Lower lobe of right lung (tissue), 2 donors: ENCODE measurements at regions not wholly inside any gene's neighbourhood (a gene's known extent, or its start where the extent isn't known, plus 50 kb on each side); places are given as distances from the start of the nearest gene placed in this dataset.

Experiments used
- ATAC-seq, 2 donors: fragments of 200-7000 bp; cut with Tn5 transposase; one replicate each; pipeline ENCODE4 v1.9.1; 2020 to 2022; ENCODE audit warnings: mild to moderate bottlenecking in 2 of 2, moderate library complexity in 2 of 2
- DNase-seq: peaks from one replicate; pipeline ENCODE4 v3.0.0-alpha.2; 2020
- H3K27ac ChIP-seq: fragments of 200-600 bp; one replicate; pipeline ENCODE4 v1.8.0; 2022
- H3K27me3 ChIP-seq: fragments of 200-600 bp; one replicate; pipeline ENCODE4 v1.8.0; 2022; ENCODE audit warnings: low read depth
- H3K36me3 ChIP-seq: fragments of 200-600 bp; one replicate; pipeline ENCODE4 v1.8.0; 2022; ENCODE audit warnings: mild to moderate bottlenecking
- H3K4me1 ChIP-seq: fragments of 200-600 bp; one replicate; pipeline ENCODE4 v1.8.0; 2022
- H3K4me3 ChIP-seq: fragments of 200-600 bp; one replicate; pipeline ENCODE4 v1.8.0; 2022; ENCODE audit warnings: mild to moderate bottlenecking
- H3K9me3 ChIP-seq: fragments of 200-600 bp; one replicate; pipeline ENCODE4 v1.8.0; 2022
- intact Hi-C: fragments of 100-400 bp; cut with DNase I; formaldehyde crosslinking; loops from one replicate; pipeline ENCODE4 v1.11.0; 2022
- TF ChIP-seq, protein P1 (sequence below): fragments of 200-600 bp; IDR thresholded peaks from one replicate; pipeline ENCODE4 v1.8.0; 2022; ENCODE audit warnings: antibody characterized with exemption, mild to moderate bottlenecking
- donor health status: DM: no; HTN: yes; CAD: no; lungs with severe emphysema.

- intact Hi-C loops = no loop called here
- TF ChIP-seq, protein P1, sequence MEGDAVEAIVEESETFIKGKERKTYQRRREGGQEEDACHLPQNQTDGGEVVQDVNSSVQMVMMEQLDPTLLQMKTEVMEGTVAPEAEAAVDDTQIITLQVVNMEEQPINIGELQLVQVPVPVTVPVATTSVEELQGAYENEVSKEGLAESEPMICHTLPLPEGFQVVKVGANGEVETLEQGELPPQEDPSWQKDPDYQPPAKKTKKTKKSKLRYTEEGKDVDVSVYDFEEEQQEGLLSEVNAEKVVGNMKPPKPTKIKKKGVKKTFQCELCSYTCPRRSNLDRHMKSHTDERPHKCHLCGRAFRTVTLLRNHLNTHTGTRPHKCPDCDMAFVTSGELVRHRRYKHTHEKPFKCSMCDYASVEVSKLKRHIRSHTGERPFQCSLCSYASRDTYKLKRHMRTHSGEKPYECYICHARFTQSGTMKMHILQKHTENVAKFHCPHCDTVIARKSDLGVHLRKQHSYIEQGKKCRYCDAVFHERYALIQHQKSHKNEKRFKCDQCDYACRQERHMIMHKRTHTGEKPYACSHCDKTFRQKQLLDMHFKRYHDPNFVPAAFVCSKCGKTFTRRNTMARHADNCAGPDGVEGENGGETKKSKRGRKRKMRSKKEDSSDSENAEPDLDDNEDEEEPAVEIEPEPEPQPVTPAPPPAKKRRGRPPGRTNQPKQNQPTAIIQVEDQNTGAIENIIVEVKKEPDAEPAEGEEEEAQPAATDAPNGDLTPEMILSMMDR = no peak
- Histone ChIP-seq H3K27me3 (peaks cover 41% of the 10 kb centered on the region), H3K9me3 (no peaks in the 10 kb centered on the region), H3K27ac (no peak overlapping the region), H3K4me3 (no peak overlapping the region), H3K36me3 (no peaks in the 10 kb centered on the region), H3K4me1 (no peaks in the 10 kb centered on the region)
- ATAC-seq (no peak), DNase-seq (no peak)
Measured at GRCh38 chr15:77698481-77698880, 65.8 kb upstream of the LINGO1 start.

DNA sequence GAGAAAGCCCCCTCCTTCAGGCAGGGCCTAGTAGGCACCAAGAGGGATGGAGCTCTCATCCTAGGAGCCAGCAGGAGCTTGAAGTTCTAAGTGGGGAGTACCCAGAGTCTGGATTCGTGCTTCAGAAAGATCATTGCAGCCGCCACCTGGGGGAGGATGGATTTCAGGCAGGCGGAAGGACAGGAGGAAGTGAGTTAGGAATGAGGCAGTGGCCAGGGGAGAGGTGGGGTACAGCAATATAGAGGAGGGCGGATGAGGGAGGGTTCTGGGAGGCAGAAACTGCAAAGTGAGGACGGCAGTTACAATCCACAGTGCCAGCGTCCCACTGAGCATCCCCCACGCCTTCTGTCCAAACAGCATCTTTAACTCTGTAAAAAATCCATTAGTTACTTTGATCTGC lies 65.2 kb upstream of the LINGO1 start:
- TF ChIP-seq, protein P1 = no peak
- intact Hi-C loops = no loop called here
- Histone ChIP-seq H3K4me3 (no peak overlapping the region), H3K36me3 (no peaks in the 10 kb centered on the region), H3K4me1 (no peaks in the 10 kb centered on the region), H3K27ac (no peak overlapping the region), H3K27me3 (peaks cover 41% of the 10 kb centered on the region), H3K9me3 (no peaks in the 10 kb centered on the region)
- DNase-seq (no peak), ATAC-seq (no peak)

DNA sequence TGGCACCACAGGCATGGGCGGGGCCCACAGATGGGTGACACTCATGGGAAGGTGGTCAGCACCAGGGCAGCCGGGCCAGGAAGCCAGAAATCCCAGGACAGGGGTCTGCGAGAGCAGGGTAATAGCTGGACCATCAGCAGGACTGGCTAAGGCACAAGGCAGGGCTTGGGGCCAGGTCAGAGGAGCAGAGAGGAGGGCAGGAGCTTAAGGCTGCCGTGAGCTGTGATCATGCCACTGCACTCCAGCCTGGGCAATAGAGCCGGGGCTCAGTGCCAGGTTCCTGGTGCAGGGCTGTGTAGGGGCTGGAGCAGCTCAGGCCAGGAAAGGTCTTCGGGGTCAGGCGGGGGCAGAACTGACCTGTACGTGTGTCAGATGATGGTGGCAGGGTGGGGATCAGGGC lies 64.2 kb upstream of the LINGO1 start:
- intact Hi-C loops = no loop called here
- peaks cover 46% of the 10 kb centered on the region for H3K27me3 ChIP-seq
- H3K4me1 ChIP-seq = no peaks in the 10 kb centered on the region
- H3K9me3 ChIP-seq = no peaks in the 10 kb centered on the region
- DNase-seq (no peak), ATAC-seq (no peak)
- H3K4me3 ChIP-seq = no peak overlapping the region
- no peak overlapping the region for H3K27ac ChIP-seq
- TF ChIP-seq, protein P1 = no peak
- H3K36me3 ChIP-seq = no peaks in the 10 kb centered on the region

- Histone ChIP-seq H3K4me3 (no peak overlapping the region), H3K4me1 (no peaks in the 10 kb centered on the region), H3K9me3 (no peaks in the 10 kb centered on the region), H3K27me3 (peaks cover 54% of the 10 kb centered on the region), H3K27ac (no peak overlapping the region), H3K36me3 (no peaks in the 10 kb centered on the region)
- intact Hi-C loops = no loop called here
- no peak for DNase-seq
- TF ChIP-seq, protein P1 = no peak
- no peak for ATAC-seq
Measured at GRCh38 chr15:77695961-77696582, 63.4 kb upstream of the LINGO1 start.

- Histone ChIP-seq H3K4me3 (no peak overlapping the region), H3K27ac (no peak overlapping the region), H3K9me3 (no peaks in the 10 kb centered on the region), H3K4me1 (no peaks in the 10 kb centered on the region), H3K36me3 (no peaks in the 10 kb centered on the region), H3K27me3 (peaks cover 54% of the 10 kb centered on the region)
- no peak for DNase-seq
- TF ChIP-seq, protein P1 = no peak
- intact Hi-C loops = no loop called here
- ATAC-seq = no peak
Measured at GRCh38 chr15:77695548-77695947, 62.8 kb upstream of the LINGO1 start.

GRCh38 chr15:77693576-77693975 lies 60.9 kb upstream of the LINGO1 start:
- H3K36me3 ChIP-seq = no peaks in the 10 kb centered on the region
- intact Hi-C loops = no loop called here
- TF ChIP-seq, protein P1 = no peak
- no peak overlapping the region for H3K27ac ChIP-seq
- no peak overlapping the region for H3K4me3 ChIP-seq
- H3K27me3 ChIP-seq = peaks cover 61% of the 10 kb centered on the region
- no peak for ATAC-seq
- no peaks in the 10 kb centered on the region for H3K4me1 ChIP-seq
- no peaks in the 10 kb centered on the region for H3K9me3 ChIP-seq
- DNase-seq = no peak
